ENCODE measurements at regions not wholly inside any gene's neighbourhood (a gene's known extent, or its start where the extent isn't known, plus 50 kb on each side); places are given as distances from the start of the nearest gene placed in this dataset.

- Histone ChIP-seq H2BK120ac (replicated peaks; ENCODE audit: low read depth, low read length) (no peak overlapping the region), H3K36me3 (ENCODE audit: control insufficient read depth in 2 of 4, insufficient read depth in 4 of 4, low read length in 3 of 4) (no peaks in the 10 kb centered on the region), H3K4me1 (replicated peaks in 1 of 4; ENCODE audit: control insufficient read depth in 3 of 4, insufficient read depth in 4 of 4, low read length in 3 of 4) (no peaks in the 10 kb centered on the region), H3K4me3 (ENCODE audit: extremely low read depth in 1 of 4, insufficient read depth in 2 of 4, low read depth in 3 of 4, low read length in 4 of 4) (no peak overlapping the region), H4K5ac (ENCODE audit: insufficient read length, low read depth, low read length) (no peak overlapping the region), H3K23me2 (ENCODE audit: low read depth, low read length) (no peaks in the 10 kb centered on the region), H3K79me2 (ENCODE audit: control insufficient read depth in 1 of 2, insufficient read depth in 2 of 2, low read length in 2 of 2) (no peaks in the 10 kb centered on the region), H4K91ac (replicated peaks; ENCODE audit: insufficient read length, low read length) (no peak overlapping the region), H3K56ac (replicated peaks; ENCODE audit: insufficient read length, low read depth, low read length) (no peak overlapping the region), H3K27me3 (replicated peaks in 1 of 4; ENCODE audit: control insufficient read depth in 3 of 4, extremely low read depth in 1 of 4, insufficient read depth in 3 of 4, low read length in 3 of 4) (no peaks in the 10 kb centered on the region), H3K4me2 (ENCODE audit: insufficient read depth in 1 of 2, low read depth in 2 of 2, low read length in 2 of 2) (no peak overlapping the region), H3K18ac (ENCODE audit: extremely low read depth, low read length) (no peak overlapping the region), H3K27ac (ENCODE audit: low read depth, low read length) (no peak overlapping the region), H3K79me1 (ENCODE audit: low read depth, low read length) (no peaks in the 10 kb centered on the region), H2BK20ac (ENCODE audit: low read length) (no peak overlapping the region), H2BK5ac (ENCODE audit: low read depth, low read length) (no peak overlapping the region), H4K20me1 (replicated peaks in 1 of 2; ENCODE audit: control insufficient read depth in 1 of 2, insufficient read depth in 2 of 2, low read length in 2 of 2) (no peaks in the 10 kb centered on the region), H3K4ac (replicated peaks; ENCODE audit: insufficient read length, low read depth, low read length) (no peak overlapping the region), H2BK15ac (ENCODE audit: low read length) (no peak overlapping the region), H2BK12ac (ENCODE audit: low read depth, low read length) (no peak overlapping the region), H4K8ac (ENCODE audit: extremely low read depth, insufficient read depth, low read length) (no peak overlapping the region), H2AK5ac (ENCODE audit: low read depth, low read length) (no peak overlapping the region), H3K9ac (replicated peaks in 1 of 4; ENCODE audit: extremely low read depth in 1 of 4, low read depth in 3 of 4, low read length in 3 of 4) (no peak overlapping the region), H3K14ac (ENCODE audit: insufficient read length) (no peak overlapping the region), H3K23ac (ENCODE audit: insufficient read length) (no peak overlapping the region), H3K9me3 (ENCODE audit: insufficient read depth in 2 of 2, low read depth in 1 of 2, low read length in 1 of 2) (no peaks in the 10 kb centered on the region), H2AFZ (ENCODE audit: low read length) (no peak overlapping the region)
- 89% methylated on average over 8 of the region's 8 CpGs; no CpG with 5 or more reads in 1 of the 2 experiments for WGBS, 2 experiments (ENCODE audit: extremely low coverage in 1 of 2, insufficient coverage in 1 of 2, insufficient read length in 1 of 2, insufficient replicate concordance in 2 of 2, low coverage in 1 of 2, low lambda C conversion rate in 2 of 2, missing lambda C conversion rate in 1 of 2)
- DNase-seq (ENCODE audit: low read depth in 1 of 2, low spot score in 2 of 2) (no peak), FAIRE-seq (no peak)
- ChIA-PET POLR2A (ENCODE audit: partially characterized antibody) (no interaction called here), CTCF (ENCODE audit: partially characterized antibody) (no interaction called here)
- TF ChIP-seq TCF12 (IDR thresholded peaks at IDR 0.05; ENCODE audit: low read depth, low read length) (no peak), TEAD4 (IDR thresholded peaks at IDR 0.05; ENCODE audit: low read depth, low read length) (no peak), FOSL1 (IDR thresholded peaks at IDR 0.05; ENCODE audit: insufficient read depth, low read depth, low read length) (no peak)
Observed at GRCh38 chr17:71600137-71600789, 520.6 kb upstream of the SOX9 start.
